ENCODE measurements at regions not wholly inside any gene's neighbourhood (a gene's known extent, or its start where the extent isn't known, plus 50 kb on each side); places are given as distances from the start of the nearest gene placed in this dataset.

DNA sequence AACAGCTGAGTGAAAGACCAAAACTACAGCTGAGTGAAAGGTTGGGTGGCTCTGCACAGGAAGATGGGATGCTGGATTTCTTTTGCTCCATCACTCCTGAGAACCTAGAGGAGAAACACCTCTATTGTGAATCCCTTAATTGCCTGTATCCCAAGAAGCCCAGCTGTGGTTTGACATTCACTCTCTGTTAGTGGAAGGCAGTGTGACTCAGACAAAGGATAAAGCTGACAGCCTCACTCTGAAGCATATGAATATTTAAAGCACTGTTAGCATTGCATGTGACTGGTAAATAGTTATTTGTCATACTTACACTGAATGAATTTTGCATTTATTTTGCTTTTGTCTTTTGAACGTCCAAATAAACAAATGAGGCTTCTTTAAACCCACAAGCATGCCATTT, 367.1 kb upstream of the RIOK2 start:
- H3K4me1 ChIP-seq (ENCODE audit: low read depth, poor library complexity, severe bottlenecking): peaks cover 8% of the 10 kb centered on the region
- H3K9ac ChIP-seq: no peak overlapping the region
- no peaks in the 10 kb centered on the region for H4K20me1 ChIP-seq (ENCODE audit: insufficient read depth)
- no peak for TF ChIP-seq CTCF (conservative IDR thresholded peaks at IDR 0.05; ENCODE audit: low read depth, low read length)
- no peak overlapping the region for H2AFZ ChIP-seq (ENCODE audit: low read depth)
- no peak overlapping the region for H3K4me2 ChIP-seq
- no peak overlapping the region for H3K27ac ChIP-seq
- H3K27me3 ChIP-seq (ENCODE audit: insufficient read depth, low read depth): no peaks in the 10 kb centered on the region
- no peak overlapping the region for H3K4me3 ChIP-seq (IDR thresholded peaks at IDR 0.05; ENCODE audit: insufficient read depth, low read depth, low read length)
- H3K36me3 ChIP-seq (ENCODE audit: insufficient read depth): no peaks in the 10 kb centered on the region
- H3K79me2 ChIP-seq (ENCODE audit: insufficient read depth, low read depth): no peaks in the 10 kb centered on the region

DNA sequence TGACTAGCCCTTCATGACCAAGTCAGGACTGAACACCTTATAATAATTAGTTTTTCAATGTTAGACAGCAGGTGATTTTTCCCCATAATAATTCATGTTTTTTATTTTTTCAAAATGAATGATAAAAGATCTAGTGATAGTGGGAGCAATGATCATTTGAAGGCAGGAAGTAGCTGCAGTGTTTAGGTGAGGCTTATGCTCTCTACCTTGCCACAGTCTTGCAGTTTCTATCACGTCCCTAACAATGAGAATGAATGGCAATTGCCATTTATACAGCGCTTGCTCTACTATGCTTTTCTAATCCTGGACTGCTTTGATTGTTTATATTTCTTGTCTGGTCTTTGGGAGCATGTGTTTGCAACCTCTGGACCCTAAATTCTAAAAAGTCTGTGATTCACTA, 367.8 kb upstream of the RIOK2 start:
- H2AFZ ChIP-seq (ENCODE audit: low read depth): no peak overlapping the region
- peaks cover 8% of the 10 kb centered on the region for H3K4me1 ChIP-seq (ENCODE audit: low read depth, poor library complexity, severe bottlenecking)
- no peak overlapping the region for H3K27ac ChIP-seq
- H3K4me3 ChIP-seq (IDR thresholded peaks at IDR 0.05; ENCODE audit: insufficient read depth, low read depth, low read length): no peak overlapping the region
- H3K9ac ChIP-seq: no peak overlapping the region
- no peaks in the 10 kb centered on the region for H3K27me3 ChIP-seq (ENCODE audit: insufficient read depth, low read depth)
- no peaks in the 10 kb centered on the region for H3K79me2 ChIP-seq (ENCODE audit: insufficient read depth, low read depth)
- no peak overlapping the region for H3K4me2 ChIP-seq
- no peaks in the 10 kb centered on the region for H4K20me1 ChIP-seq (ENCODE audit: insufficient read depth)
- no peaks in the 10 kb centered on the region for H3K36me3 ChIP-seq (ENCODE audit: insufficient read depth)
- no peak for TF ChIP-seq CTCF (conservative IDR thresholded peaks at IDR 0.05; ENCODE audit: low read depth, low read length)

DNA sequence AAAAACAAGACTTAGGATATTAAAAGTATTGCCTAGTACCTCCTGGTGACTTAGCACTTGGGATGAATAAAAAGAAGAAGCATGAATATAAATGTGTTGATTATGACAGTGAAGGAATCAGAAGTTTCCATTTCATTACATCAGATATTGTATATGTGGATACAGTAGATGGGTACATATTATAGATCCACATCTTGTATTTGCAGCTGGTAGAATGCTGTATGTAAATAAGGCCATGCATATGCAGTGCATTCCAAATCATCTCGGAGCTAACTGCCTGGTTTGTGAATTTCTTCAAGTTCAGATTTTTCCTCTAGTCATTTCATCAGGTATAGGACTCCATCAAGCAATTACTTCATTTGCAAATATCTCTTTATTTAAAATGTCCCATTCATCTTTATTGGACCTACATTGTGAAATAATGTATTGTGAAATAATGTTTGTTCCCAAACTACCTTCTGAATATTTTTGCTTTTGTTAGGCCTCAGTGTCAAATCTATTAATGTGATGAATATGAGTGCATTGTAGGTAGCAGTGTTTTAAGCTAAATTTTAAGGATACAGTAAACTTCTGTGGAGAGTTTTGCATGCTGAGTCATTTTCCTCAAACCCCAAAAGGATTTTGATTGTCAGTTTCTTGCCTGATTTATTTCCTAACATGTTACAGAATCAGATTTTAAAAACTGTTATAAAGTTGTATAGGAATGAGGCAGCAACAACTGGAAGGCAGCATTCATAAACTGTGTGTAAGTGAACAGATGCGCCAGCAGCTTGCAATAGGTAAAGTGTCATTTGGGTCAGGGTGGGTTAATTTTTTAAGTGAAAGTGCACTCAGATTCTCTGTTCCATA, 370.8 kb upstream of the RIOK2 start:
- no peak overlapping the region for H3K4me3 ChIP-seq (IDR thresholded peaks at IDR 0.05; ENCODE audit: insufficient read depth, low read depth, low read length)
- no peak overlapping the region for H3K4me2 ChIP-seq
- H3K27ac ChIP-seq: no peak overlapping the region
- H3K4me1 ChIP-seq (ENCODE audit: low read depth, poor library complexity, severe bottlenecking): no peaks in the 10 kb centered on the region
- no peak overlapping the region for H3K9ac ChIP-seq
- no peaks in the 10 kb centered on the region for H3K27me3 ChIP-seq (ENCODE audit: insufficient read depth, low read depth)
- H4K20me1 ChIP-seq (ENCODE audit: insufficient read depth): no peaks in the 10 kb centered on the region
- H3K36me3 ChIP-seq (ENCODE audit: insufficient read depth): no peaks in the 10 kb centered on the region
- no peaks in the 10 kb centered on the region for H3K79me2 ChIP-seq (ENCODE audit: insufficient read depth, low read depth)
- no peak for TF ChIP-seq CTCF (conservative IDR thresholded peaks at IDR 0.05; ENCODE audit: low read depth, low read length)
- no peak overlapping the region for H2AFZ ChIP-seq (ENCODE audit: low read depth)

DNA sequence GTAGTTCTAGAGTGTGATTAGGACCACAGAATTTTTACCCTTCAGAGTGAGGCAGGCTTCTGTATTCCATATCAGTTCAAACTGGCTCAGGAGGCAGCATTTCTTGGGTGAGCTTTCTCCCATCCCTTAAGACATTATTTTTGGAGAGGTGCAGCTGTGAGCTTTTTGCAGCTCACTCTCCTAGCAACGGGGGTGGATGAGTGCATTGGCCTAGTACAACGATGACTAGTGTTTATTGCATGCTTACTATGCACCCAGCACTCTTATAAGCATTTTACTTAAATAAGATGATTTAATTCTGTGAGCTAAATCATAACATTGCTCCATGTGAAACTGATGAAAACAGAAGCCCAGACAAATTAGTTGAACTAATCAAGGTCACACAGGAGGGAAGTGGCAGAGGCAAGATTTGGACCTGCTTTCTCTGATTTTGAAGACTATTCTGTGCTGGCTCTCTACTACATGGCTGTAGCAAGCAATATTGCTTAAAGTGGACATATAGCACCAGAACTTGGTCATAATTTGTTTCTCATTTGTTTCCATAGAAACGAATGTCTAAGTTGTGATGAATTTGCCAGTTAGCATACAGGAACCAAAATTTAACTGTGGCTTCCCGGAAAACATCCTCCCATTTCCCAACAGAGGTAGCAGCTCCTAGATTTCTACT, 372.1 kb upstream of the RIOK2 start:
- Histone ChIP-seq H3K79me2 (ENCODE audit: insufficient read depth, low read depth) (no peaks in the 10 kb centered on the region), H4K20me1 (ENCODE audit: insufficient read depth) (no peaks in the 10 kb centered on the region), H3K9ac (no peak overlapping the region), H2AFZ (ENCODE audit: low read depth) (no peak overlapping the region), H3K4me2 (no peak overlapping the region), H3K36me3 (ENCODE audit: insufficient read depth) (no peaks in the 10 kb centered on the region), H3K4me3 (IDR thresholded peaks at IDR 0.05; ENCODE audit: insufficient read depth, low read depth, low read length) (no peak overlapping the region), H3K27ac (no peak overlapping the region), H3K27me3 (ENCODE audit: insufficient read depth, low read depth) (no peaks in the 10 kb centered on the region), H3K4me1 (ENCODE audit: low read depth, poor library complexity, severe bottlenecking) (no peaks in the 10 kb centered on the region)
- no peak for TF ChIP-seq CTCF (conservative IDR thresholded peaks at IDR 0.05; ENCODE audit: low read depth, low read length)

Measured in KMS-11 (cell line).